SK-N-MC (cell line): ENCODE measurements at regions not wholly inside any gene's neighbourhood (a gene's known extent, or its start where the extent isn't known, plus 50 kb on each side); places are given as distances from the start of the nearest gene placed in this dataset.

Experiments
- DNase-seq: peaks from one replicate; pipeline ENCODE4 v3.0.0-alpha.2; 2011; ENCODE audit warnings: low read depth, low spot score
- H3K27ac ChIP-seq: fragments of 200-600 bp; sonication (generic); 2 replicates; pipeline ENCODE4 v1.5.1; 2016; ENCODE audit warnings: mixed run types
- H3K36me3 ChIP-seq: fragments of 200-600 bp; sonication (generic); 2 replicates; pipeline ENCODE4 v1.6.1; 2017; ENCODE audit warnings: antibody characterized with exemption, low read length, mixed read lengths; ENCODE audit not compliant: insufficient read depth
- H3K4me3 ChIP-seq: fragments of 200-600 bp; sonication (generic); 2 replicates; pipeline ENCODE4 v1.5.1; 2016
- H3K9ac ChIP-seq: fragments of 200-600 bp; sonication (generic); 2 replicates; pipeline ENCODE4 v1.8.0; 2017; ENCODE audit warnings: mixed run types, mixed read lengths; ENCODE audit not compliant: insufficient read length
- H3K9me3 ChIP-seq: fragments of 200-600 bp; sonication (generic); 2 replicates; pipeline ENCODE4 v1.6.1; 2017; ENCODE audit warnings: low read depth, mild to moderate bottlenecking, antibody characterized with exemption, low read length, moderate library complexity, mixed read lengths
- EZH2 ChIP-seq: fragments of 200-600 bp; sonication (generic); IDR thresholded peaks from one replicate; pipeline ENCODE4 v1.6.1; 2017; ENCODE audit warnings: antibody characterized with exemption
- FOXP2 ChIP-seq: optimal IDR thresholded peaks from 2 replicates; pipeline ENCODE3; 2011; ENCODE audit warnings: mild to moderate bottlenecking, moderate library complexity; ENCODE audit not compliant: insufficient read depth; ENCODE audit errors: extremely low read length, control extremely low read depth
- POLR2AphosphoS5 ChIP-seq: IDR thresholded peaks from 2 replicates; pipeline ENCODE4 v1.6.1; 2012; ENCODE audit warnings: mild to moderate bottlenecking, low read depth, low read length, borderline replicate concordance

GRCh38 chr1:209455145-209455544, 128.4 kb upstream of the CAMK1G start:
- no peaks in the 10 kb centered on the region for H3K36me3 ChIP-seq
- H3K27ac ChIP-seq: no peak overlapping the region
- 0 out of 2 replicates have a peak overlapping the region, but pooled peaks have one; percentile 3 for H3K4me3 ChIP-seq
- DNase-seq: no peak
- H3K9ac ChIP-seq: no peak overlapping the region
- TF ChIP-seq POLR2AphosphoS5 (no peak), EZH2 (no peak), FOXP2 (no peak)
- no peaks in the 10 kb centered on the region for H3K9me3 ChIP-seq

GRCh38 chr1:209455661-209456358, 127.7 kb upstream of the CAMK1G start:
- H3K9ac ChIP-seq: no peak overlapping the region
- no peak overlapping the region for H3K27ac ChIP-seq
- H3K9me3 ChIP-seq: no peaks in the 10 kb centered on the region
- 0 out of 2 replicates have a peak overlapping the region, but pooled peaks have one; percentile 3 for H3K4me3 ChIP-seq
- H3K36me3 ChIP-seq: no peaks in the 10 kb centered on the region
- no peak for TF ChIP-seq FOXP2
- TF ChIP-seq POLR2AphosphoS5: no peak
- no peak for DNase-seq

- H3K9ac ChIP-seq: no peak overlapping the region
- H3K4me3 ChIP-seq: no peak overlapping the region
- H3K36me3 ChIP-seq: no peaks in the 10 kb centered on the region
- TF ChIP-seq EZH2 (no peak), POLR2AphosphoS5 (no peak), FOXP2 (no peak)
- no peak for DNase-seq
- no peak overlapping the region for H3K27ac ChIP-seq
- no peaks in the 10 kb centered on the region for H3K9me3 ChIP-seq
Observed at GRCh38 chr1:209456878-209457277, 126.6 kb upstream of the CAMK1G start.

GRCh38 chr1:209457401-209458125, 126.0 kb upstream of the CAMK1G start:
- Histone ChIP-seq H3K9ac (no peak overlapping the region), H3K36me3 (no peaks in the 10 kb centered on the region), H3K27ac (no peak overlapping the region), H3K4me3 (no peak overlapping the region), H3K9me3 (no peaks in the 10 kb centered on the region)
- TF ChIP-seq FOXP2 (no peak), EZH2 (no peak), POLR2AphosphoS5 (no peak)
- DNase-seq: no peak

GRCh38 chr1:209458921-209459320, 124.6 kb upstream of the CAMK1G start:
- Histone ChIP-seq H3K4me3 (no peak overlapping the region), H3K9me3 (no peaks in the 10 kb centered on the region), H3K9ac (no peak overlapping the region), H3K36me3 (no peaks in the 10 kb centered on the region), H3K27ac (no peak overlapping the region)
- DNase-seq: no peak
- TF ChIP-seq EZH2: no peak
- no peak for TF ChIP-seq POLR2AphosphoS5
- no peak for TF ChIP-seq FOXP2

- H3K27ac ChIP-seq: no peak overlapping the region
- H3K36me3 ChIP-seq: no peaks in the 10 kb centered on the region
- TF ChIP-seq FOXP2: no peak
- no peak overlapping the region for H3K4me3 ChIP-seq
- DNase-seq: no peak
- H3K9me3 ChIP-seq: no peaks in the 10 kb centered on the region
- no peak overlapping the region for H3K9ac ChIP-seq
Observed at GRCh38 chr1:209461168-209461567, 122.3 kb upstream of the CAMK1G start.

GRCh38 chr1:209462433-209462832, 121.1 kb upstream of the CAMK1G start:
- H3K4me3 ChIP-seq: no peak overlapping the region
- H3K9ac ChIP-seq: no peak overlapping the region
- H3K9me3 ChIP-seq: no peaks in the 10 kb centered on the region
- TF ChIP-seq FOXP2 (no peak), POLR2AphosphoS5 (no peak), EZH2 (no peak)
- H3K36me3 ChIP-seq: no peaks in the 10 kb centered on the region
- no peak overlapping the region for H3K27ac ChIP-seq
- no peak for DNase-seq

- Histone ChIP-seq H3K27ac (no peak overlapping the region), H3K9ac (no peak overlapping the region), H3K4me3 (no peak overlapping the region), H3K36me3 (no peaks in the 10 kb centered on the region), H3K9me3 (no peaks in the 10 kb centered on the region)
- TF ChIP-seq FOXP2 (no peak), EZH2 (no peak), POLR2AphosphoS5 (no peak)
- no peak for DNase-seq
Observed at GRCh38 chr1:209463441-209463840, 120.1 kb upstream of the CAMK1G start.
